ENCODE measurements at regions not wholly inside any gene's neighbourhood (a gene's known extent, or its start where the extent isn't known, plus 50 kb on each side); places are given as distances from the start of the nearest gene placed in this dataset.

DNA sequence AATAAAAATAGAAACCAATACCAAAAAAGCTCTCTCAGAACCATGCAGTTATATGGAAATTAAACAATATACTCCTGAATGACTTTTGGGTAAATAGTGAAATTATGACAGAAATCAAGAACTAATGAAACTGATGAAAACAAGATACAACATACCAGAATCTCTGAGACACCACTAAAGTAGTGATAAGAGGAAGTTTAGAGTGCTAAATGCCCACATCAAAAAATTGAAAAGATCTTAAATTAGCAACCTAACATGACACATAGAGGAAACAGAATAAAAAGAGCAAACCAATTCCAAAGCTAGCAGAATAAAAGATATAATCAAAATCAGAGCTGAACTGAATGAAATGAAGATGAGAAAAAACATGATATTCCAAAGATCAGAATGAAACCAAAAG lies 430.9 kb downstream of the LTN1 start:
- TF ChIP-seq, protein P1, sequence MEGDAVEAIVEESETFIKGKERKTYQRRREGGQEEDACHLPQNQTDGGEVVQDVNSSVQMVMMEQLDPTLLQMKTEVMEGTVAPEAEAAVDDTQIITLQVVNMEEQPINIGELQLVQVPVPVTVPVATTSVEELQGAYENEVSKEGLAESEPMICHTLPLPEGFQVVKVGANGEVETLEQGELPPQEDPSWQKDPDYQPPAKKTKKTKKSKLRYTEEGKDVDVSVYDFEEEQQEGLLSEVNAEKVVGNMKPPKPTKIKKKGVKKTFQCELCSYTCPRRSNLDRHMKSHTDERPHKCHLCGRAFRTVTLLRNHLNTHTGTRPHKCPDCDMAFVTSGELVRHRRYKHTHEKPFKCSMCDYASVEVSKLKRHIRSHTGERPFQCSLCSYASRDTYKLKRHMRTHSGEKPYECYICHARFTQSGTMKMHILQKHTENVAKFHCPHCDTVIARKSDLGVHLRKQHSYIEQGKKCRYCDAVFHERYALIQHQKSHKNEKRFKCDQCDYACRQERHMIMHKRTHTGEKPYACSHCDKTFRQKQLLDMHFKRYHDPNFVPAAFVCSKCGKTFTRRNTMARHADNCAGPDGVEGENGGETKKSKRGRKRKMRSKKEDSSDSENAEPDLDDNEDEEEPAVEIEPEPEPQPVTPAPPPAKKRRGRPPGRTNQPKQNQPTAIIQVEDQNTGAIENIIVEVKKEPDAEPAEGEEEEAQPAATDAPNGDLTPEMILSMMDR (IDR thresholded peaks at IDR 0.05): no peak
- TF ChIP-seq POLR2A (IDR thresholded peaks at IDR 0.05): no peak
